Right lobe of liver (tissue), 6 donors: ENCODE measurements at regions not wholly inside any gene's neighbourhood (a gene's known extent, or its start where the extent isn't known, plus 50 kb on each side); places are given as distances from the start of the nearest gene placed in this dataset.

Experiments
- ATAC-seq, 4 donors: fragments of 200-7000 bp; cut with Tn5 transposase; one replicate each; pipeline ENCODE4 v1.9.1; 2020; ENCODE audit warnings: mild to moderate bottlenecking in 4 of 4, moderate library complexity in 4 of 4
- DNase-seq, 3 donors: peaks; one replicate each; pipeline ENCODE4 v3.0.0-alpha.2; 2020
- H3K27ac ChIP-seq, 3 donors: fragments of 200-600 bp; one replicate each; pipeline ENCODE4 v1.8.0; 2022
- H3K27me3 ChIP-seq, 2 donors: fragments of 200-600 bp; one replicate each; pipeline ENCODE4 v1.8.0; 2022
- H3K36me3 ChIP-seq, 4 donors: fragments of 200-600 bp; sonication (generic) in 1 of 4; one replicate each; pipeline versions ENCODE4 v1.5.1 to v1.8.0; 2017 to 2022; ENCODE audit warnings: control low read depth in 1 of 4
- H3K4me1 ChIP-seq, 4 donors: fragments of 200-600 bp; sonication (generic) in 1 of 4; one replicate each; pipeline versions ENCODE4 v1.5.1 to v1.8.0; 2017 to 2022; ENCODE audit warnings: control low read depth in 1 of 4
- H3K4me3 ChIP-seq, 3 donors: fragments of 200-600 bp; one replicate each; pipeline ENCODE4 v1.8.0; 2022
- H3K9me3 ChIP-seq, 4 donors: fragments of 200-600 bp; sonication (generic) in 1 of 4; one replicate each; pipeline versions ENCODE4 v1.5.1 to v1.8.0; 2017 to 2022; ENCODE audit warnings: control low read depth in 1 of 4
- CTCF ChIP-seq, 4 donors: fragments of 200-600 bp in 3 of 4; fragments of 450-650 bp in 1 of 4; IDR thresholded peaks; one replicate each; pipeline versions ENCODE4 v1.5.1 to v1.8.0; 2016 to 2022; ENCODE audit warnings: antibody characterized with exemption in 4 of 4, mild to moderate bottlenecking in 2 of 4
- POLR2A ChIP-seq: fragments of 450-650 bp; IDR thresholded peaks from one replicate; pipeline ENCODE4 v1.6.1; 2017; ENCODE audit warnings: antibody characterized with exemption, mild to moderate bottlenecking
- WGBS: methylation state at CpG from one replicate; pipeline ENCODE4 v1.1.6; 2018; ENCODE audit warnings: low coverage, low lambda C conversion rate; ENCODE audit not compliant: insufficient coverage; ENCODE audit errors: missing lambda C conversion rate; 5-methylcytosine and 5-hydroxymethylcytosine counted together
- intact Hi-C, 2 donors: fragments of 100-400 bp; cut with DNase I; formaldehyde crosslinking; loops; one replicate each; pipeline versions ENCODE4 v1.11.2 to v1.14.1; 2022
- donor health status: DM: no; HTN: yes; CAD: no.
- donor health status: DM: no; HTN: no; CAD: no.
- donor health status: DM: no; HTN: no; CAD: no.
- donor health status: DM: no; HTN: yes; CAD: no.
- donor health status: DM: no; HTN: yes; CAD: no.

DNA sequence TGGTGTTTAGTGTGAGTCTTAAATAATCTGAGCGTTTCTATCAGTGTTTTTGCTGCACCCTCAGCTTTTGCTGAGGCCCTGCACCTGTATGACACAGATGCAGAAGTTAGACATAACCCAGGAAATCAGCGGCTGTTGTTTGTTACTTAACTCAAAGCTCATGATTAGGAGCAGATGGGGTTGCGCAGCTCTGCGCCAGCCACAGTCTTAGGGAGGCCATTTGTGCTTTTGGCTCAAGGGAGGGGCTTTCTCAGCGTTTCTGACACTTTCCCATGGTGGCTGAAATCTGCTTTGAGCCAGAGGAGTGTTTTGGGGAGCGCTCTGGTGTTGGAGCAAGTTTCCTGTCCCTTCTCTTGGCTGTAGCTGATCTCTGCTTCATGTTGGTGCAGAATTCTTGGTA, 433.8 kb downstream of the NAF1 start:
- ATAC-seq, result no peak

GRCh38 chr4:162727766-162728165, 438.9 kb downstream of the NAF1 start:
- TF ChIP-seq POLR2A (no peak), CTCF (IDR thresholded peaks at IDR 0.05) (no peak)
- Histone ChIP-seq H3K36me3 (no peaks in the 10 kb centered on the region), H3K4me3 (no peak overlapping the region), H3K4me1 (no peaks in the 10 kb centered on the region), H3K9me3 (no peaks in the 10 kb centered on the region), H3K27me3 (no peaks in the 10 kb centered on the region), H3K27ac (no peak overlapping the region)
- DNase-seq (no peak), ATAC-seq (no peak)
- intact Hi-C loops, result no loop called here

More for the DNA sequence above, 433.8 kb downstream of the NAF1 start:
- no peaks in the 10 kb centered on the region for H3K4me1 ChIP-seq
- intact Hi-C loops, result no loop called here
- TF ChIP-seq POLR2A (no peak), CTCF (IDR thresholded peaks at IDR 0.05) (no peak)
- H3K36me3 ChIP-seq, result no peaks in the 10 kb centered on the region
- H3K27ac ChIP-seq, result no peak overlapping the region
- no peaks in the 10 kb centered on the region for H3K27me3 ChIP-seq
- DNase-seq, result no peak
- no peak overlapping the region for H3K4me3 ChIP-seq
- WGBS, result 53% methylated on average over 5 of the region's 6 CpGs
- no peaks in the 10 kb centered on the region for H3K9me3 ChIP-seq

DNA sequence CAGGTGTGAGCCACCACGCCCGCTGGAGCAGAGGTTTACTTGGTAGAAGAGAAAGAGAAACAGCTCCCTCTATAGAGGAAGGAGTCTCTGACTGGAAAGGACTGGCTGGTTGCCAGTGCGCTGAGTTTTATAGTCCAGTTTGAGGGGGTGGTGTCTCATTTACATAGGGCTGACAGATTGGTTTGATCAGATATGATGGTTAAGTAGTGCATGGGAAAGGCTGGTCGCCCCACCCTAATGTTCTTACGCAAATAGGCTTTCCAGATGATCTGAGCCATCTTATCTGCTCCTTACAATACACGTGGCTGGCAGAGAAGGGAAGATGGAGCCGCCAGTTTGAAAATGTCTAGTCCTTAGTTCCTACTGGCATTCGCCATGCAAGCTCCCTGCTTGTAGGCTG, 439.5 kb downstream of the NAF1 start:
- Histone ChIP-seq H3K4me3 (no peak overlapping the region), H3K27me3 (no peaks in the 10 kb centered on the region), H3K4me1 (no peaks in the 10 kb centered on the region), H3K36me3 (no peaks in the 10 kb centered on the region), H3K27ac (no peak overlapping the region), H3K9me3 (no peaks in the 10 kb centered on the region)
- DNase-seq (no peak), ATAC-seq (no peak)
- WGBS, result 72% methylated on average over 8 of the region's 8 CpGs
- intact Hi-C loops, result no loop called here
- TF ChIP-seq POLR2A (no peak), CTCF (IDR thresholded peaks at IDR 0.05) (no peak)

GRCh38 chr4:162715401-162715800, 451.3 kb downstream of the NAF1 start:
- 26% methylated on average over 3 of the region's 3 CpGs for WGBS
- intact Hi-C loops, result no loop called here
- no peak overlapping the region for H3K4me3 ChIP-seq
- no peak overlapping the region for H3K27ac ChIP-seq
- H3K4me1 ChIP-seq, result no peaks in the 10 kb centered on the region
- TF ChIP-seq POLR2A, result no peak
- TF ChIP-seq CTCF (IDR thresholded peaks at IDR 0.05), result no peak
- ATAC-seq, result no peak
- H3K36me3 ChIP-seq, result no peaks in the 10 kb centered on the region
- no peaks in the 10 kb centered on the region for H3K27me3 ChIP-seq
- no peaks in the 10 kb centered on the region for H3K9me3 ChIP-seq
- DNase-seq, result no peak

- Histone ChIP-seq H3K27ac (no peak overlapping the region), H3K4me3 (no peak overlapping the region), H3K27me3 (no peaks in the 10 kb centered on the region), H3K4me1 (no peaks in the 10 kb centered on the region), H3K36me3 (no peaks in the 10 kb centered on the region), H3K9me3 (no peaks in the 10 kb centered on the region)
- ATAC-seq (no peak), DNase-seq (no peak)
- TF ChIP-seq POLR2A (no peak), CTCF (IDR thresholded peaks at IDR 0.05) (no peak)
- intact Hi-C loops, result no loop called here
Observed at GRCh38 chr4:162707962-162708361, 458.7 kb downstream of the NAF1 start.
